ENCODE measurements at regions not wholly inside any gene's neighbourhood (a gene's known extent, or its start where the extent isn't known, plus 50 kb on each side); places are given as distances from the start of the nearest gene placed in this dataset.

DNA sequence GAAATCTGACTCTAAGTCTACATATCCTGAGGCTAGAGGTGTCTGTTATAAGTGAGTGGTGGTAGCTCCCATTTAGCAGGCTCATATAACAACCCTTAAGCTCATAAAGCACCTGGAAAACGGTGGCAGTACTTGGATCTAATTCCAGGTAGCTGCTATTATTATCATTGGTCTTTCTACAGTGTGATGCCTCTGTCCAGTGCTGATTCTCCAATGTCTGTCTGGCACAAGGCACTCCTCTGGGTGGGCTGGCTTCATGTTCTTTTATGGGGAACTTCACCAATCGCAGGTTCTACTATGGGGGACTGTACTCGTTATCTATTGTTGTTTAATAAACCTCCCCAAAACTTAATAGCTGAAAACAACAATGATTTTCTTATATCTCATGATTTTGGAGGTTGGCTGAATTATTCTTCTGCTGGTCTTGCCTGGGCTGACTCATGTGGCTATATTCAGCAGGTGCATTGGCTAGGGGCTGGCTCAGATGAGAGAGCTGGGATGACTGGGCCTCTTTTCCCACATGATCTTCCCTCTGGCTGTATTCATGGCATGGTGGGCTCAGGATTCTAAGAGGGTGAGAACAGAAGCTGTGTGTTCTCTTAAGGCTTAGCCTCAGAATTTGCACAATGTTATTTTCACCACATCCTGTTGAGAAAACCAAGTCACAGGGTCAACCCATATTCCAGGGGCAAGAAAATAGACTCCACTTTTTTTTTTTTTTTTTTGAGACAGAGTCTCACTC, 93.0 kb upstream of the PCGF5 start:
- Histone ChIP-seq H3K4me1 (ENCODE audit: control insufficient read depth, insufficient read depth, low read length) (no peaks in the 10 kb centered on the region), H3K9me3 (ENCODE audit: control insufficient read depth, insufficient read depth, low read length) (no peaks in the 10 kb centered on the region), H3K9ac (ENCODE audit: low read depth, low read length) (no peak overlapping the region), H3K36me3 (ENCODE audit: control insufficient read depth, insufficient read depth, low read length) (no peaks in the 10 kb centered on the region), H3K27me3 (ENCODE audit: control insufficient read depth, insufficient read depth, low read length) (no peaks in the 10 kb centered on the region), H3K4me3 (ENCODE audit: low read depth, low read length) (no peak overlapping the region)

- H3K4me3 ChIP-seq (ENCODE audit: low read depth, low read length) = no peak overlapping the region
- no peak overlapping the region for H3K9ac ChIP-seq (ENCODE audit: low read depth, low read length)
- no peaks in the 10 kb centered on the region for H3K36me3 ChIP-seq (ENCODE audit: control insufficient read depth, insufficient read depth, low read length)
- H3K27me3 ChIP-seq (ENCODE audit: control insufficient read depth, insufficient read depth, low read length) = no peaks in the 10 kb centered on the region
- H3K4me1 ChIP-seq (ENCODE audit: control insufficient read depth, insufficient read depth, low read length) = no peaks in the 10 kb centered on the region
- H3K9me3 ChIP-seq (ENCODE audit: control insufficient read depth, insufficient read depth, low read length) = no peaks in the 10 kb centered on the region
These were observed 85.3 kb upstream of the PCGF5 start for GRCh38 chr10:91135113-91135512.

- Histone ChIP-seq H3K36me3 (ENCODE audit: control insufficient read depth, insufficient read depth, low read length) (no peaks in the 10 kb centered on the region), H3K27me3 (ENCODE audit: control insufficient read depth, insufficient read depth, low read length) (no peaks in the 10 kb centered on the region), H3K4me3 (ENCODE audit: low read depth, low read length) (no peak overlapping the region), H3K9me3 (ENCODE audit: control insufficient read depth, insufficient read depth, low read length) (no peaks in the 10 kb centered on the region), H3K4me1 (ENCODE audit: control insufficient read depth, insufficient read depth, low read length) (no peaks in the 10 kb centered on the region), H3K9ac (ENCODE audit: low read depth, low read length) (no peak overlapping the region)
These were observed 83.3 kb upstream of the PCGF5 start for GRCh38 chr10:91137011-91137643.

GRCh38 chr10:91137822-91138221, 82.6 kb upstream of the PCGF5 start:
- Histone ChIP-seq H3K4me1 (ENCODE audit: control insufficient read depth, insufficient read depth, low read length) (no peaks in the 10 kb centered on the region), H3K36me3 (ENCODE audit: control insufficient read depth, insufficient read depth, low read length) (no peaks in the 10 kb centered on the region), H3K27me3 (ENCODE audit: control insufficient read depth, insufficient read depth, low read length) (no peaks in the 10 kb centered on the region), H3K9ac (ENCODE audit: low read depth, low read length) (no peak overlapping the region), H3K4me3 (ENCODE audit: low read depth, low read length) (no peak overlapping the region), H3K9me3 (ENCODE audit: control insufficient read depth, insufficient read depth, low read length) (no peaks in the 10 kb centered on the region)

DNA sequence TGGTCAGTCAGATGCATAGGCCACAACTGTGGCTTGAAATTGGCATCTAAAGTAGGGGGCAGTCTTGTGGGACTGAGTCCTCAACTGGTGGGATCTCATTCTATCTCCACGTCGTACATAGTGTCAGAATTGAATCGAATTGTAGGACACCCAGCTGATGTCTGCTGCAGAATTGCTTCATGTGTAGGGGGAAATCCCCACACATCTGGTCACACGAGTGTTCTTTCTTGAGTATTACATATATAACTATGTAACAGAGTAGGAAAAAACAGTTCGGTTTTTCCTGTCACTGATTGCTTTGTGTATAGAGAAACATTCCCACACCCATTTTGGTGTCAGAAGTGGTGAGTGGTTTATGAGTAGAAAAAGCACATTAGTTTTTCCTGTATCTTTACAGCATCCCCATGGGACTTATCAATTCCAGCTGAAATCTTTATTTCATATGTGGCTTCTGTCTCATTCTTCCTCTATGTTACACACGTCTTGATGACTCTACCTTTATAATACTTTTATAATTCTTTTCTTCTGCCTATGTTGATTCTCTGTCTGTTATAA, 79.4 kb upstream of the PCGF5 start:
- Histone ChIP-seq H3K27me3 (ENCODE audit: control insufficient read depth, insufficient read depth, low read length) (no peaks in the 10 kb centered on the region), H3K9me3 (ENCODE audit: control insufficient read depth, insufficient read depth, low read length) (no peaks in the 10 kb centered on the region), H3K9ac (ENCODE audit: low read depth, low read length) (no peak overlapping the region), H3K4me3 (ENCODE audit: low read depth, low read length) (no peak overlapping the region), H3K4me1 (ENCODE audit: control insufficient read depth, insufficient read depth, low read length) (no peaks in the 10 kb centered on the region), H3K36me3 (ENCODE audit: control insufficient read depth, insufficient read depth, low read length) (no peaks in the 10 kb centered on the region)

DNA sequence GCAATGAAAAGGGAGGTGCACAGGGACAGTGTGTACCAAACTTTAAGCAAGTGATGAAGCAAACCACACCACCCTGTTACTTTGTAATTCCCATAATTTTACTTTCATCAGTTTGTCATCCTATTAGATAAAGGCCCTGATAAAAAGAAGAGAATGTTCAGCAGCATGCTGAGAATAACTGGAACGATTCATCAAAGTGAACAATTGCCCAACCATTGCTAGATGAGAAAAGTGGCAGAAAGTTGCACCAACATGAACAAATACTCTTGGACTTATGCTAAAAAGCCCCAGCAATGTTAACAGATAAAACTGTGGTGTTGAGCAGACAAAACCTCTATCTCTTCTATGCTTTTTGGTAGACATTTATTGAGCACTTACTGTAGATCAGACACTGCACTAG, 75.5 kb upstream of the PCGF5 start:
- no peaks in the 10 kb centered on the region for H3K4me1 ChIP-seq (ENCODE audit: control insufficient read depth, insufficient read depth, low read length)
- H3K9me3 ChIP-seq (ENCODE audit: control insufficient read depth, insufficient read depth, low read length) = no peaks in the 10 kb centered on the region
- H3K27me3 ChIP-seq (ENCODE audit: control insufficient read depth, insufficient read depth, low read length) = no peaks in the 10 kb centered on the region
- H3K4me3 ChIP-seq (ENCODE audit: low read depth, low read length) = no peak overlapping the region
- H3K36me3 ChIP-seq (ENCODE audit: control insufficient read depth, insufficient read depth, low read length) = no peaks in the 10 kb centered on the region
- H3K9ac ChIP-seq (ENCODE audit: low read depth, low read length) = no peak overlapping the region

GRCh38 chr10:91146146-91146545, 74.3 kb upstream of the PCGF5 start:
- Histone ChIP-seq H3K9ac (ENCODE audit: low read depth, low read length) (no peak overlapping the region), H3K4me1 (ENCODE audit: control insufficient read depth, insufficient read depth, low read length) (no peaks in the 10 kb centered on the region), H3K9me3 (ENCODE audit: control insufficient read depth, insufficient read depth, low read length) (no peaks in the 10 kb centered on the region), H3K36me3 (ENCODE audit: control insufficient read depth, insufficient read depth, low read length) (no peaks in the 10 kb centered on the region), H3K4me3 (ENCODE audit: low read depth, low read length) (no peak overlapping the region), H3K27me3 (ENCODE audit: control insufficient read depth, insufficient read depth, low read length) (no peaks in the 10 kb centered on the region)

DNA sequence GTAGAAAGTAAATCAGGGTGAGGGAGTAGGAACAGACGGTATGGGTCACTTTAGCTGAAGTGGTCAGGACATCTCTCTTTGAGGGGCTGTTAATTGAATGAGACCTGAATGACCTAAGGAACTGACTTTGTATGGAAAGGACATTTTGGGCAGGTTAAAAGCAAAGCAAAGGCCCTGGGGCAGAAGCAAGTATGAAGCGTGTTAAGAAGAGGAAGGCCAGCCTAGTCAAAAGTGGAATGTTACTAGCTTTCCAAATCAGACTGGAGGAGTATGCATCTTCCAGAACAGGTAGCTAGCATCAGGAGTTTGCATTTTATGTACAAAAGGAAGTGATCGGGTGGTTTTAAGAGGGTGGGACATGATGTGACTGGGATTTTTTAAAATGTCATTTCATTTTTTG, 70.9 kb upstream of the PCGF5 start:
- Histone ChIP-seq H3K36me3 (ENCODE audit: control insufficient read depth, insufficient read depth, low read length) (no peaks in the 10 kb centered on the region), H3K9me3 (ENCODE audit: control insufficient read depth, insufficient read depth, low read length) (no peaks in the 10 kb centered on the region), H3K9ac (ENCODE audit: low read depth, low read length) (no peak overlapping the region), H3K4me1 (ENCODE audit: control insufficient read depth, insufficient read depth, low read length) (no peaks in the 10 kb centered on the region), H3K27me3 (ENCODE audit: control insufficient read depth, insufficient read depth, low read length) (peaks cover 2% of the 10 kb centered on the region), H3K4me3 (ENCODE audit: low read depth, low read length) (no peak overlapping the region)

DNA sequence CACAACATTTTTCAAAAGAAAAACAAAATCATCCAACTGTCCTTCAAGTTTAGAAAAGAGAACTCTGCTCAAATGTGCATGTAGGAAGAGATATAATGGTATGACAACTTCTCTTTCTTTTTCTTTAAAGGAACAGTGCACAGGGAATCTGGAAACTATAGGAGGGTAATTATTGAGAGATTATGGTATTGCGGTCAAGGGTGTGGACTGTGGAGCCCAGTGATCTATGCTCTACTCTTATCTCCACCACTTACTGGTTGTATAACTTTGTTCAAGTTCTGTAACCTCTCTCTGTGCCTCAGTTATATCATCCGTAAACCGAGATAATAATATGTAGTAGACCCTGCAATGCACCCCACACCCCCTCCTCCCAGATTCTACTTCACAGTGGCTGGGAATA, 69.8 kb upstream of the PCGF5 start:
- peaks cover 9% of the 10 kb centered on the region for H3K27me3 ChIP-seq (ENCODE audit: control insufficient read depth, insufficient read depth, low read length)
- H3K4me1 ChIP-seq (ENCODE audit: control insufficient read depth, insufficient read depth, low read length) = no peaks in the 10 kb centered on the region
- no peak overlapping the region for H3K4me3 ChIP-seq (ENCODE audit: low read depth, low read length)
- H3K9ac ChIP-seq (ENCODE audit: low read depth, low read length) = no peak overlapping the region
- H3K36me3 ChIP-seq (ENCODE audit: control insufficient read depth, insufficient read depth, low read length) = no peaks in the 10 kb centered on the region
- no peaks in the 10 kb centered on the region for H3K9me3 ChIP-seq (ENCODE audit: control insufficient read depth, insufficient read depth, low read length)

GRCh38 chr10:91153508-91153907, 67.0 kb upstream of the PCGF5 start:
- H3K27me3 ChIP-seq (ENCODE audit: control insufficient read depth, insufficient read depth, low read length) = peaks cover 24% of the 10 kb centered on the region
- H3K36me3 ChIP-seq (ENCODE audit: control insufficient read depth, insufficient read depth, low read length) = no peaks in the 10 kb centered on the region
- H3K4me3 ChIP-seq (ENCODE audit: low read depth, low read length) = no peak overlapping the region
- H3K9me3 ChIP-seq (ENCODE audit: control insufficient read depth, insufficient read depth, low read length) = no peaks in the 10 kb centered on the region
- H3K9ac ChIP-seq (ENCODE audit: low read depth, low read length) = no peak overlapping the region
- no peaks in the 10 kb centered on the region for H3K4me1 ChIP-seq (ENCODE audit: control insufficient read depth, insufficient read depth, low read length)

DNA sequence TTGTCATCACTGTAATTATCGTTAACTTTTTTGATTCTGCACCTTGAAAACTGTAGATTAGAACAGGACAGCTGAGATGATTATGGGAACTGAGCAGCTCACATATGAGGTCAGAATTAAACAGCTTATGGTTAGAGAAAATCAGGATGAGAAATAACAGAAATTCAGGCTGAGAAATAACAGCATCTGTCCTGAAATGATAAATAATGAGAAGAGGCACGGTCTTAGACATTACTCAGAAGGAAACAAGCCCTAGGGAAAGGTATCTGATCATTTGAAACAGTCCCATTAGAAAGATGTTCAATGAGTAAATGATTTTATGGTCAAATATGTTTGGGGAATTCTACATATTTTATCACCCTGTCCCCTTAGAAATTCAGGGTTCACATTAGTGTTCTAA, 65.6 kb upstream of the PCGF5 start:
- Histone ChIP-seq H3K27me3 (ENCODE audit: control insufficient read depth, insufficient read depth, low read length) (peaks cover 36% of the 10 kb centered on the region), H3K9ac (ENCODE audit: low read depth, low read length) (no peak overlapping the region), H3K4me3 (ENCODE audit: low read depth, low read length) (no peak overlapping the region), H3K9me3 (ENCODE audit: control insufficient read depth, insufficient read depth, low read length) (no peaks in the 10 kb centered on the region), H3K36me3 (ENCODE audit: control insufficient read depth, insufficient read depth, low read length) (no peaks in the 10 kb centered on the region), H3K4me1 (ENCODE audit: control insufficient read depth, insufficient read depth, low read length) (no peaks in the 10 kb centered on the region)

- H3K9ac ChIP-seq (ENCODE audit: low read depth, low read length) = no peak overlapping the region
- no peaks in the 10 kb centered on the region for H3K4me1 ChIP-seq (ENCODE audit: control insufficient read depth, insufficient read depth, low read length)
- H3K9me3 ChIP-seq (ENCODE audit: control insufficient read depth, insufficient read depth, low read length) = no peaks in the 10 kb centered on the region
- H3K27me3 ChIP-seq (ENCODE audit: control insufficient read depth, insufficient read depth, low read length) = peaks cover 49% of the 10 kb centered on the region
- no peak overlapping the region for H3K4me3 ChIP-seq (ENCODE audit: low read depth, low read length)
- H3K36me3 ChIP-seq (ENCODE audit: control insufficient read depth, insufficient read depth, low read length) = no peaks in the 10 kb centered on the region
These were observed 64.3 kb upstream of the PCGF5 start for GRCh38 chr10:91156196-91156595.
